ENCODE measurements at regions not wholly inside any gene's neighbourhood (a gene's known extent, or its start where the extent isn't known, plus 50 kb on each side); places are given as distances from the start of the nearest gene placed in this dataset.

DNA sequence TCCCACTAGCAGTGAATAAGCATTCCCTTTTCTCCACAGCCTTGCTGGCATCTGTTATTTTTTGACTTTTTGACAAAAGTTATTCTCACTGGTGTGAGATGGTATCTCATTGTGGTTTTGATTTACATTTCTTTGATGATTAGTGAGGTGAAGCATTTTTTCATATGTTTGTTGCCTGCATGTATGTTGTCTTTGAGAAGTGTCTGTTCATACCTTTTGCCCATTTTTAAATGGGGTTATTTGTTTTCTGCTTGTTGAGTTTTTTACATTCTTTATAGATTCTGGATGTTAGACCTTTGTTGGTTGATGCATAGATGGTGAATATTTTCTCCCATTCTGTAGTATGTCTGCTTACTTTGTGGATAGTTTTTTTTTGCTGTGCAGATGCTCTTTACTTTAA lies 171.7 kb downstream of the SREK1 start:
- Histone ChIP-seq H3K4me2 (no peak overlapping the region), H3K4me3 (ENCODE audit: low read depth in 2 of 2, low read length in 1 of 2) (no peak overlapping the region), H4K20me1 (ENCODE audit: insufficient read depth) (no peaks in the 10 kb centered on the region), H3K9me2 (no peaks in the 10 kb centered on the region), H3K27ac (ENCODE audit: low read depth in 2 of 2, low read length in 1 of 2) (no peak overlapping the region), H2AFZ (ENCODE audit: low read depth) (no peak overlapping the region), H3K27me3 (ENCODE audit: insufficient read depth) (no peaks in the 10 kb centered on the region), H3K79me2 (ENCODE audit: insufficient read depth) (no peaks in the 10 kb centered on the region), H3K4me1 (ENCODE audit: control insufficient read depth in 1 of 2, insufficient read depth in 2 of 2, low read depth in 1 of 2, low read length in 1 of 2) (no peaks in the 10 kb centered on the region), H3K36me3 (replicated peaks in 1 of 2; ENCODE audit: control insufficient read depth in 1 of 2, insufficient read depth in 2 of 2, low read length in 1 of 2) (no peaks in the 10 kb centered on the region), H3F3A (replicated peaks; ENCODE audit: insufficient read depth) (no peaks in the 10 kb centered on the region), H3K9me3 (no peaks in the 10 kb centered on the region), H3K9ac (no peak overlapping the region)
- ChIA-PET POLR2A (no interaction called here), CTCF (no interaction called here)
- TF ChIP-seq, protein P1, sequence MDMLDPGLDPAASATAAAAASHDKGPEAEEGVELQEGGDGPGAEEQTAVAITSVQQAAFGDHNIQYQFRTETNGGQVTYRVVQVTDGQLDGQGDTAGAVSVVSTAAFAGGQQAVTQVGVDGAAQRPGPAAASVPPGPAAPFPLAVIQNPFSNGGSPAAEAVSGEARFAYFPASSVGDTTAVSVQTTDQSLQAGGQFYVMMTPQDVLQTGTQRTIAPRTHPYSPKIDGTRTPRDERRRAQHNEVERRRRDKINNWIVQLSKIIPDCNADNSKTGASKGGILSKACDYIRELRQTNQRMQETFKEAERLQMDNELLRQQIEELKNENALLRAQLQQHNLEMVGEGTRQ (IDR thresholded peaks at IDR 0.05; ENCODE audit: borderline replicate concordance, low read depth, low read length) = no peak
- TF ChIP-seq, protein P2, sequence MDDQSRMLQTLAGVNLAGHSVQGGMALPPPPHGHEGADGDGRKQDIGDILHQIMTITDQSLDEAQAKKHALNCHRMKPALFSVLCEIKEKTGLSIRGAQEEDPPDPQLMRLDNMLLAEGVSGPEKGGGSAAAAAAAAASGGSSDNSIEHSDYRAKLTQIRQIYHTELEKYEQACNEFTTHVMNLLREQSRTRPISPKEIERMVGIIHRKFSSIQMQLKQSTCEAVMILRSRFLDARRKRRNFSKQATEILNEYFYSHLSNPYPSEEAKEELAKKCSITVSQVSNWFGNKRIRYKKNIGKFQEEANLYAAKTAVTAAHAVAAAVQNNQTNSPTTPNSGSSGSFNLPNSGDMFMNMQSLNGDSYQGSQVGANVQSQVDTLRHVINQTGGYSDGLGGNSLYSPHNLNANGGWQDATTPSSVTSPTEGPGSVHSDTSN (IDR thresholded peaks at IDR 0.05) = no peak
- no peak for TF ChIP-seq RXRA (IDR thresholded peaks at IDR 0.05; ENCODE audit: borderline replicate concordance, low read depth)
- DNase-seq = no peak

DNA sequence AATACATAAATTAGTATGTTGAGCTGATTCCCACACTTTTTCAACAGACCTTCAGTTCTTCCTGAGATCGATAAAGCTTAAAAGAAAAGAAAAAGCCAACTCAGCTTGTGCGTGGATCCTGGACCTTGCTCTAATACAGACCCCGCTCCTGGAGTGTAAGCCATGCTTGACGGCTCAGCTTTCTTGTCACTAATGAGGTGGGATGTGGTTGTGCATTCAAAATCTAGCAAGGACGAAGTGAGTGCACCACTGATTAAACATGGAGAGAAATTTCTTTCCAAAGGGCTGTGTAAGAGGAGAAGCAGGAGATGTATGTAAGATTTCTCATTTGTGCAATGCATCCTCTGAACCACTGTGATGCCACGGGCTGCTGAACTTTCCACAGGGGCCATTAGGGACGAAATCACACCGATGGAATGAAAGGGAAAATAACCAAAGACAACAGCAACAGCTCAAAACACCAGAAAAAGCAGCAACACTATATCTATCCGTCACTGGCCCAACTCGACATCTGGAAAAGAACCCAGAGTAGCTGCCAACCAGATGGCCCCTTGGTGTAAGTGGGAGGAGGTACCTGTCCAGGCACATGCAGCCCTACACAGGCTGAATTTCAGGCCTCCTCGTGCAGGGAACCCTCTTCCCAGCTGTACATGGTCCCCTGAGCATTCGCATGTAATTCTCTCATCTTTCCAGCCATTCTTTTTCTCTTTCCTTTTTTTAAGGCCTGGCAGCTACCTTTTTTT lies 178.9 kb downstream of the SREK1 start:
- Histone ChIP-seq H4K20me1 (ENCODE audit: insufficient read depth) (no peaks in the 10 kb centered on the region), H3K9ac (no peak overlapping the region), H3K4me1 (ENCODE audit: control insufficient read depth in 1 of 2, insufficient read depth in 2 of 2, low read depth in 1 of 2, low read length in 1 of 2) (peaks cover 0 to 15% of the 10 kb centered on the region in 2 experiments; a peak in 2 of 4 replicates), H2AFZ (ENCODE audit: low read depth) (no peak overlapping the region), H3K27ac (ENCODE audit: low read depth in 2 of 2, low read length in 1 of 2) (no peak overlapping the region), H3K79me2 (ENCODE audit: insufficient read depth) (no peaks in the 10 kb centered on the region), H3K27me3 (ENCODE audit: insufficient read depth) (no peaks in the 10 kb centered on the region; the same call in 1 of the 2 replicates), H3K4me2 (no peak overlapping the region), H3K9me2 (no peaks in the 10 kb centered on the region), H3F3A (replicated peaks; ENCODE audit: insufficient read depth) (no peaks in the 10 kb centered on the region), H3K4me3 (ENCODE audit: low read depth in 2 of 2, low read length in 1 of 2) (no peak overlapping the region), H3K9me3 (no peaks in the 10 kb centered on the region), H3K36me3 (replicated peaks in 1 of 2; ENCODE audit: control insufficient read depth in 1 of 2, insufficient read depth in 2 of 2, low read length in 1 of 2) (no peaks in the 10 kb centered on the region)
- TF ChIP-seq EZH2phosphoT487 (IDR thresholded peaks at IDR 0.05; ENCODE audit: borderline replicate concordance, low read depth) = no peak
- TF ChIP-seq RCOR1 (IDR thresholded peaks at IDR 0.05; ENCODE audit: low read length) = peak; percentile 40; the same call in 1 of the 2 replicates
- ChIA-PET CTCF (interaction anchor here (0.6 to 4.2 kb wide), 4 partner anchors 14 to 434 kb away, joined by 3 to 40 read pairs (median 6); no protein-coding TSS in a partner anchor), POLR2A (interaction anchor here (0.6 kb wide), 1 partner anchor 15 kb away, joined by 3 read pairs; no protein-coding TSS in a partner anchor)
- peak; percentile 72 for DNase-seq
- 30% methylated on average over 12 of the region's 12 CpGs for WGBS (ENCODE audit: low lambda C conversion rate)

DNA sequence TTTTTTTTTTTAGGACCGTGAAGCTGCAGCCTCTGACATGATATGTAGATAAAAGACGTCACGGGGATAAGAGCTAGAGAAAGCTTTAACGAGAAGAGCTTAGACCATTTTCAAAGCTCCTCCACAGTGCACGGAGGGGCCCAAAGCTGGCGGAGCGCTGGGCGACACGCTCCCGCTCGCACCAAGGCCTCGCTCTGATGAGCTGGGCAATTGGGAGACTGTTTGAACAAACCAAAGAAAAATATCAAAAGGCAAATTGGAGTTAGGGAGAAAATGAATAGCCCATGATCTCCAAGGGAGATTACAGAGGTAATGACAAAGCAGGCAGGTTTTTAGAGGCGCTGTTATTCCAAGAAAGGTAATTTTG lies 179.4 kb downstream of the SREK1 start:
- H3K4me1 ChIP-seq (ENCODE audit: control insufficient read depth in 1 of 2, insufficient read depth in 2 of 2, low read depth in 1 of 2, low read length in 1 of 2) = peaks cover 0 to 15% of the 10 kb centered on the region in 2 experiments; a peak in 2 of 4 replicates
- TF ChIP-seq FOXJ3 (CRISPR knock-in tag; IDR thresholded peaks at IDR 0.05) (no peak), ELF1 (IDR thresholded peaks at IDR 0.05) (no peak), EP300 (IDR thresholded peaks at IDR 0.05; ENCODE audit: borderline replicate concordance in 1 of 2, low read depth in 1 of 2, low read length in 1 of 2) (no peak), TAF1 (IDR thresholded peaks at IDR 0.05; ENCODE audit: borderline replicate concordance, low read depth, low read length) (no peak), FOXM1 (IDR thresholded peaks at IDR 0.05; ENCODE audit: low read depth) (no peak)
- TF ChIP-seq, protein P3, sequence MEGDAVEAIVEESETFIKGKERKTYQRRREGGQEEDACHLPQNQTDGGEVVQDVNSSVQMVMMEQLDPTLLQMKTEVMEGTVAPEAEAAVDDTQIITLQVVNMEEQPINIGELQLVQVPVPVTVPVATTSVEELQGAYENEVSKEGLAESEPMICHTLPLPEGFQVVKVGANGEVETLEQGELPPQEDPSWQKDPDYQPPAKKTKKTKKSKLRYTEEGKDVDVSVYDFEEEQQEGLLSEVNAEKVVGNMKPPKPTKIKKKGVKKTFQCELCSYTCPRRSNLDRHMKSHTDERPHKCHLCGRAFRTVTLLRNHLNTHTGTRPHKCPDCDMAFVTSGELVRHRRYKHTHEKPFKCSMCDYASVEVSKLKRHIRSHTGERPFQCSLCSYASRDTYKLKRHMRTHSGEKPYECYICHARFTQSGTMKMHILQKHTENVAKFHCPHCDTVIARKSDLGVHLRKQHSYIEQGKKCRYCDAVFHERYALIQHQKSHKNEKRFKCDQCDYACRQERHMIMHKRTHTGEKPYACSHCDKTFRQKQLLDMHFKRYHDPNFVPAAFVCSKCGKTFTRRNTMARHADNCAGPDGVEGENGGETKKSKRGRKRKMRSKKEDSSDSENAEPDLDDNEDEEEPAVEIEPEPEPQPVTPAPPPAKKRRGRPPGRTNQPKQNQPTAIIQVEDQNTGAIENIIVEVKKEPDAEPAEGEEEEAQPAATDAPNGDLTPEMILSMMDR (IDR thresholded peaks at IDR 0.05) = no peak
- TF ChIP-seq, protein P4, sequence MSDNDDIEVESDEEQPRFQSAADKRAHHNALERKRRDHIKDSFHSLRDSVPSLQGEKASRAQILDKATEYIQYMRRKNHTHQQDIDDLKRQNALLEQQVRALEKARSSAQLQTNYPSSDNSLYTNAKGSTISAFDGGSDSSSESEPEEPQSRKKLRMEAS (IDR thresholded peaks at IDR 0.05; ENCODE audit: low read depth) = no peak
- TF ChIP-seq, protein P5, sequence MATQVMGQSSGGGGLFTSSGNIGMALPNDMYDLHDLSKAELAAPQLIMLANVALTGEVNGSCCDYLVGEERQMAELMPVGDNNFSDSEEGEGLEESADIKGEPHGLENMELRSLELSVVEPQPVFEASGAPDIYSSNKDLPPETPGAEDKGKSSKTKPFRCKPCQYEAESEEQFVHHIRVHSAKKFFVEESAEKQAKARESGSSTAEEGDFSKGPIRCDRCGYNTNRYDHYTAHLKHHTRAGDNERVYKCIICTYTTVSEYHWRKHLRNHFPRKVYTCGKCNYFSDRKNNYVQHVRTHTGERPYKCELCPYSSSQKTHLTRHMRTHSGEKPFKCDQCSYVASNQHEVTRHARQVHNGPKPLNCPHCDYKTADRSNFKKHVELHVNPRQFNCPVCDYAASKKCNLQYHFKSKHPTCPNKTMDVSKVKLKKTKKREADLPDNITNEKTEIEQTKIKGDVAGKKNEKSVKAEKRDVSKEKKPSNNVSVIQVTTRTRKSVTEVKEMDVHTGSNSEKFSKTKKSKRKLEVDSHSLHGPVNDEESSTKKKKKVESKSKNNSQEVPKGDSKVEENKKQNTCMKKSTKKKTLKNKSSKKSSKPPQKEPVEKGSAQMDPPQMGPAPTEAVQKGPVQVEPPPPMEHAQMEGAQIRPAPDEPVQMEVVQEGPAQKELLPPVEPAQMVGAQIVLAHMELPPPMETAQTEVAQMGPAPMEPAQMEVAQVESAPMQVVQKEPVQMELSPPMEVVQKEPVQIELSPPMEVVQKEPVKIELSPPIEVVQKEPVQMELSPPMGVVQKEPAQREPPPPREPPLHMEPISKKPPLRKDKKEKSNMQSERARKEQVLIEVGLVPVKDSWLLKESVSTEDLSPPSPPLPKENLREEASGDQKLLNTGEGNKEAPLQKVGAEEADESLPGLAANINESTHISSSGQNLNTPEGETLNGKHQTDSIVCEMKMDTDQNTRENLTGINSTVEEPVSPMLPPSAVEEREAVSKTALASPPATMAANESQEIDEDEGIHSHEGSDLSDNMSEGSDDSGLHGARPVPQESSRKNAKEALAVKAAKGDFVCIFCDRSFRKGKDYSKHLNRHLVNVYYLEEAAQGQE (IDR thresholded peaks at IDR 0.05; ENCODE audit: low read depth, low read length) = no peak

More for the DNA sequence above, 179.4 kb downstream of the SREK1 start:
- no peak for DNase-seq
- H3K27me3 ChIP-seq (ENCODE audit: insufficient read depth) = no peaks in the 10 kb centered on the region; the same call in 1 of the 2 replicates
- H3K9ac ChIP-seq = no peak overlapping the region
- no peaks in the 10 kb centered on the region for H4K20me1 ChIP-seq (ENCODE audit: insufficient read depth)
- H3F3A ChIP-seq (replicated peaks; ENCODE audit: insufficient read depth) = no peaks in the 10 kb centered on the region
- no peaks in the 10 kb centered on the region for H3K79me2 ChIP-seq (ENCODE audit: insufficient read depth)
- POLR2A ChIA-PET = no interaction called here
- H3K9me2 ChIP-seq = no peaks in the 10 kb centered on the region
- H2AFZ ChIP-seq (ENCODE audit: low read depth) = no peak overlapping the region
- 60% methylated on average over 13 of the region's 13 CpGs for WGBS (ENCODE audit: low lambda C conversion rate)
- H3K9me3 ChIP-seq = no peaks in the 10 kb centered on the region
- no peaks in the 10 kb centered on the region for H3K36me3 ChIP-seq (replicated peaks in 1 of 2; ENCODE audit: control insufficient read depth in 1 of 2, insufficient read depth in 2 of 2, low read length in 1 of 2)
- H3K27ac ChIP-seq (ENCODE audit: low read depth in 2 of 2, low read length in 1 of 2) = no peak overlapping the region
- no peak overlapping the region for H3K4me3 ChIP-seq (ENCODE audit: low read depth in 2 of 2, low read length in 1 of 2)
- no peak overlapping the region for H3K4me2 ChIP-seq
- CTCF ChIA-PET = interaction anchor here (0.6 to 4.2 kb wide), 5 partner anchors 9 to 433 kb away, joined by 3 to 40 read pairs (median 4); no protein-coding TSS in a partner anchor
